Skeletal muscle cell (primary cell): ENCODE measurements at regions not wholly inside any gene's neighbourhood (a gene's known extent, or its start where the extent isn't known, plus 50 kb on each side); places are given as distances from the start of the nearest gene placed in this dataset.
"Not testable (repeated sequence)": the region's sequence is repeated elsewhere in the genome, so short reads cannot be mapped to it uniquely, and the experiment has no call there.

ENCODE experiments used
- DNase-seq: peaks from one replicate; pipeline ENCODE4 v3.0.0-alpha.2; 2010; ENCODE audit warnings: low read depth
- H3K4me3 ChIP-seq: 2 replicates; pipeline ENCODE4 v1.5.1; 2011; ENCODE audit warnings: low read depth, mild to moderate bottlenecking, control low read depth, low read length, moderate library complexity

- DNase-seq, result no peak
- no peak overlapping the region for H3K4me3 ChIP-seq
Measured at GRCh38 chr16:27600381-27600780, 50.4 kb downstream of the KATNIP start.

- DNase-seq, result no peak
Measured at GRCh38 chr16:27602103-27602502, 52.2 kb downstream of the KATNIP start.

DNA sequence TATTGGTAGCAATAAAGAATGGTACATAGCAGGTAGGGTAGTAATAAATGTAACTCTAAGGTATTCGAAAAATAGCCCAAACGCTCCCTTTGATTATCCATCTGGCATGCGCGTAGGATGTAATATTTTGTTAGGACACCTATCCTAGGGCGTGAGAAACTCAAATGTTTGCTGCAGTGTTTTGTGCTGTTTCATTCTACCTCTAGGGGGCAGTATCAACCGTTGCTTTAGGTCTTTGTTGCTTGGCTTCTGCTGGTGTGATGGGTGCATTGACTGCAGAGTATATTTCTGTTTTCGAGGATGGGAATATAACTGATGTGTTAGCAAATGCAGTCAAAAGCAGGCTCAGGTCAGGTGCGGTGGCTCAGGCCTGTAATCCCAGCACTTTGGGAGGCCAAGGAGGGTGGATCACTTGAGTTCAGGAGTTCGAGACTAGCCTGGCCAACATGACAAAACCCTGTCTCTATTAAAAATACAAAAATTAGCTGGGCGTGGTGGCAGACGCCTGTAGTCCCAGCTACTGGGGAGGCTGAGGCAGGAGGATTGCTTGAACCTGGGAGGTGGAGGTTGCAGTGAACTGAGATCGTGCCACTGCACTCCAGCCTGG lies 55.7 kb downstream of the KATNIP start:
- not testable (repeated sequence) for DNase-seq, H3K4me3 ChIP-seq

More at GRCh38 chr16:27602103-27602502, 52.2 kb downstream of the KATNIP start:
- no peak overlapping the region for H3K4me3 ChIP-seq

GRCh38 chr16:27611340-27611739 lies 61.4 kb downstream of the KATNIP start:
- DNase-seq, result no peak

DNA sequence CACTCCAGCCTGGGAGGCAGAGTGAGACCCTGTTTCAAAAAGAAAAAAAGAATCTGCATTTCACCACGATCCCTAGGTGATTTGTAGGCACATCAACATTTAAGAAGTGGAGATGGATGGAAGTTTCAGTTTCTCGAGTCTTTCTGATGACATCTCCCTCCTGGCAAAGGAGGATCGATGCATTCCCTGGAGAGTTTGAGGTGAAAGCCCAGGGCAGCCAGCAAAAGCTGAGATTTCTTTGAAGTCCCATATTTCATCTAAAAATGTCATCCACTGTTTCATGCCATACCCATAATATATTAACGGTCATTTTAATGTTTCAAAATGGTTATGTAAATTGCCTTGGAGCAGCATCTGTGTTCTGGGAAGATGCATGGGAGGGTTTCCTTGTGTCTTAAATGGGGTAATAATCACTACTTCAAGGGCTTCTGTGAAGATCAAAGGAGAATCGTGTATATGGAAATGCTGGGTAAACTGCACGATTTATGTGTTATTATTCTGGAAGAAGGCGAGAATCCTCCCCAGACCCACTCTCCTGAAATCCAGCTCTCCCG lies 63.4 kb downstream of the KATNIP start:
- H3K4me3 ChIP-seq, result no peak overlapping the region
- DNase-seq, result no peak

More at GRCh38 chr16:27611340-27611739, 61.4 kb downstream of the KATNIP start:
- no peak overlapping the region for H3K4me3 ChIP-seq

DNA sequence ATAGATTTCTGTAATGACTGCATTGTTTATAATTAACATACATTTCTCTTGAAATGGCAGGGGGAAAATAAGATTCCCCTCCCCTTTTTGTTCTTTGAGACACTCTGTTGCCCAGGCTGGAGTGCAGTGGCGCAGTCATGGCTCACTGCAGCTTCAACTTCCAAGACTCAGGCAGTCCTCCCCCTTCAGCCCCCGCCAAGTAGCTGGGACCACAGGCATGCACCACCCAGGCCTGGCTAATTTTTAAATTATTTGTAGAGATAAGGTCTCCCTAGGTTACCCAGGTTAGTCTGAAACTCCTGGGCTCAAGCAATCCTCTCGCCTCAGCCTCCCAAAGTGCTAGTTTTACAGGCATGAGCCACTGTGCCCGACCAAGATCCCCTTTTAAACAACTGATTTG lies 67.7 kb downstream of the KATNIP start:
- no peak overlapping the region for H3K4me3 ChIP-seq

DNA sequence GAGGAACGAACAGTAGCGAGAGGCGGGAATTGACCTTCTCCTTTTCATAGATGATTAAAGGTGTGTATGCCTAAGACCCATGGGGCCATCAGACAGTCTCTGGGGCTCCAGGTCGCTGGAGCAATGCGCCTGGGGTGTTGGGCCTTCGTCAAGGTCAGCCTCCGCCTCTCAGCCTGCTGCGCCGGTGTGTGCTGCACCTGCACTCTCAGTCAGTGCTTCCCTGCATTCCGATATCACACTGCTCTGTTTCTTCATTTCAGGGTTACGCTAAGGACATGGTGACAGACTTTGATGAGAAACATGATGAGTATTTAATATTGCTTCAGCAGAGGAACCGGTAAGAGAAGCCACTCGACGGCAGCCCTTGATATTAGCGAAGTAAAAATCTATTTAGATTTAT lies 68.2 kb downstream of the KATNIP start:
- DNase-seq, result no peak
- H3K4me3 ChIP-seq, result no peak overlapping the region

More for the DNA sequence above, 67.7 kb downstream of the KATNIP start:
- no peak for DNase-seq

DNA sequence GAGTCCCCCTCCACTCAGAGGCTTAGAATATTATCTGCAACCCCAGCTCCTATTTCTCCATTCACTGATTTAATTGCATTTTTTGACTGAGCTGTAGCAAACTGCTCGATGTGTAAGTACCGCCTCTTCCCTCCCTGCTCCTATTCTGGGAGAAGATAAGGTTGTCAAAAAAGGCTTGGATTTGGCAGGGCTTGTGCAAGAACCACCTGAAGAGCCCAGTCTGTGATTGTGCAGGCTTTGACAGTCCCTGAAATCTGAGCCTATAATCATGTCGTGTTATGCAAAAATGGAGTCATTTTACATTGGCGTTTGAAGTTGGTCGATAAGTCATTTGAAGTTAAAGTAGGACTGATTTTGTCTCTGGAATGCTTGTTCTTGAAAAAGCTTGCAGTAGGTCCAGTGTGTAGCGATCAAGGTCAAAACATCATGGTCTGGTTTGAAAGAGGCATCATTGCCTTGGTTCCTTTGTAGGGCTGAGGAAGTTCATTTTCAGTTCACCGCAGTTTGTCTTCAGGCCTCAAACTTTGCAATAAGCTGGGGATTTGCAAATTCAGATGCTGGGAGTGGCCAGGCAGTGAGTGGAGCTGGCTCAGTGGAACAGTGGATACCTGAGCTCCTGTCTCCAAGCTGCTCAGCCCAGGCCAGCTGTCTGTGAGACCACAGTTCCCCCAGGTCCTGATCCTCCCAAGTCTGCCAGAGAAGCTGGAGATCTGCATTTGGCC lies 68.8 kb downstream of the KATNIP start:
- H3K4me3 ChIP-seq, result no peak overlapping the region
- no peak for DNase-seq

GRCh38 chr16:27620541-27620940 lies 70.6 kb downstream of the KATNIP start:
- DNase-seq, result no peak
- H3K4me3 ChIP-seq, result no peak overlapping the region

- no peak for DNase-seq
- H3K4me3 ChIP-seq, result no peak overlapping the region
Measured at GRCh38 chr16:27624154-27625049, 74.5 kb downstream of the KATNIP start.

GRCh38 chr16:27625050-27625697 lies 75.2 kb downstream of the KATNIP start:
- no peak for DNase-seq
- H3K4me3 ChIP-seq, result no peak overlapping the region

- H3K4me3 ChIP-seq, result no peak overlapping the region
- DNase-seq, result no peak
Measured at GRCh38 chr16:27627136-27627535, 77.2 kb downstream of the KATNIP start.

DNA sequence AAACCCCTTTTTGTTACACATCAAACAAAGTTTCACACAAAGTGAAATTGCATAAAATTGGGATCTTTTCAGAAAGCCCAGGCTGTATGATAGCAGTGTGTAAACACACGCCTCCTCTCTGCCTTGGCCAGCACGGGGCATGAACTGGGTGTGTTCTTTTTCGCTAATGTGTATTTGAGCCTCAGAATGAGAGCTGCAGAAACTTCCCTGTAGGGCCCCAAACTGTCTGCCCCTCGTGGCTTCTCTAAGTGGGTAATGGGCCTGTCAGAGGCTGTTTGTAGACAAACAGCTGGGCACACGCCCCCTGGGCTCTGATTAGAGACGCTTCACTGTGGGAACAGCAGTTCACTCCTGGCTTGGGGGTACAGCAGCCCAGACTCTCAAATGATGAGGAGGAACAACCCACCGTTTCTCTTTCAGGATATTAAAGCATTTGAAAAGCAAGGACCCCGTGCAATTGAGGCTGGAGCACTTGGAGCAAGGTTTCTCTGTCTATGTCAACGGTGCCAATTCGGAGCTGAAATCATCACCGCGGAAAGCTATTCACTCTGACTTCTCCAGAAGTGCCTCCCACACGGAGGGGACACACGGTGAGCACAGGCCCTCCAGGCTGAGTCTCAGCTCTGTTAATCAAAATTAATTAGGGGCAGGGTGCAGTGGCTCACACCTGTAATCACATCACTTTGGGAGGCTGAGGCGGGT lies 78.4 kb downstream of the KATNIP start:
- H3K4me3 ChIP-seq, result no peak overlapping the region
- DNase-seq, result no peak

GRCh38 chr16:27628943-27629462 lies 79.1 kb downstream of the KATNIP start:
- H3K4me3 ChIP-seq, DNase-seq: not testable (repeated sequence)

DNA sequence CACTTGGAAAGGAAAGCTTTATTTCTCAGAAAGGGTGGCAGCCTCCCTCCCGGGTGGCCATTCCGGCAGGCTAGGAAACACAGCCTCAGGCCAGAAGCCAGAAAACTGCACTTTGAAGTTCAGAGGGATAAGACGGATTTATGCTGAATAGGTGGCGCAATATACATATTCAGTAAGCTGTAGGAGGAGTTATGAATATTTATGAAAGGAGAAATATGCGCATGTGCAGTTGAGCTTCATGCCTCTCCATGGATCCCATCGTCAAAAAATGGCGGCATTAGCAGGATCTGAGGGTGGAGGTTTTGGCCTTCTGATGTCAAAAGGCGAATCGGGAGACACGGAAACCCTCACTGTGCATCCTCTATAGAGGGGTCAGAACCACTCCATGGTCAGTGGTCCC lies 82.3 kb downstream of the KATNIP start:
- H3K4me3 ChIP-seq, result no peak overlapping the region
- no peak for DNase-seq

DNA sequence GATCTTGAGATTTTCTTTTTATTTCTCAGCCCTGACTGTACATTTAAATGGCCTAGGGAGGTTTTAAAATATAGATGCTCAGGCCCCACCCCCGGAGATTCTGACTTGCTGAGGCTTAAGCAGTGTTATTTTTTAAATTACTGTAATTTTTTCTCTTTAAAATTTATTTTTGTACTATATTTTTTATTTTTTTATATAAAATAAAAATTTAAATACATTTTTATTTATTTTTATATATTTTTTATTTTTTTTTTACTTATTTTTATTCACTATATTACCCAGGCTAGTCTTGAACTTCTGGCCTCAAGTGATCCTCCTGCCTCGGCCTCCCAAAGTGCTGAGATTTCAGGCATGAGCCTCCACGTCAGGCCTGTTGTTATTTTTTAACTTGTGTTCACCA lies 83.3 kb downstream of the KATNIP start:
- no peak overlapping the region for H3K4me3 ChIP-seq
- no peak for DNase-seq

- DNase-seq, result no peak
- no peak overlapping the region for H3K4me3 ChIP-seq
Measured at GRCh38 chr16:27633721-27634120, 83.8 kb downstream of the KATNIP start.

- H3K4me3 ChIP-seq, result no peak overlapping the region
Measured at GRCh38 chr16:27634779-27635178, 84.8 kb downstream of the KATNIP start.

More at GRCh38 chr16:27634779-27635178, 84.8 kb downstream of the KATNIP start:
- no peak for DNase-seq
